Ishikawa (cell line): ENCODE measurements at regions not wholly inside any gene's neighbourhood (a gene's known extent, or its start where the extent isn't known, plus 50 kb on each side); places are given as distances from the start of the nearest gene placed in this dataset.

Source experiments
- CEBPB ChIP-seq: IDR thresholded peaks from 2 replicates; pipeline ENCODE4 v1.6.1; 2012
- CREB1 ChIP-seq: IDR thresholded peaks from 2 replicates; pipeline ENCODE4 v1.6.1; 2012; ENCODE audit warnings: low read depth
- EGR1 ChIP-seq: IDR thresholded peaks from 2 replicates; pipeline ENCODE4 v1.6.1; 2012
- EP300 ChIP-seq: IDR thresholded peaks from 2 replicates; pipeline ENCODE4 v1.6.1; 2012; ENCODE audit warnings: borderline replicate concordance
- FOXM1 ChIP-seq: IDR thresholded peaks from 2 replicates; pipeline ENCODE4 v1.6.1; 2012; ENCODE audit warnings: low read depth, borderline replicate concordance
- NFIC ChIP-seq: IDR thresholded peaks from 2 replicates; pipeline ENCODE4 v1.6.1; 2012
- RAD21 ChIP-seq: IDR thresholded peaks from 2 replicates; pipeline ENCODE4 v1.6.1; 2012; ENCODE audit warnings: low read depth
- REST ChIP-seq: IDR thresholded peaks from 2 replicates; pipeline ENCODE4 v1.6.1; 2012; ENCODE audit warnings: low read depth, mild to moderate bottlenecking
- TAF1 ChIP-seq: IDR thresholded peaks from 2 replicates; pipeline ENCODE4 v1.6.1; 2012; ENCODE audit warnings: low read depth, mild to moderate bottlenecking
- TCF12 ChIP-seq: IDR thresholded peaks from 2 replicates; pipeline ENCODE4 v1.6.1; 2012; ENCODE audit warnings: low read depth
- TEAD4 ChIP-seq: IDR thresholded peaks from 2 replicates; pipeline ENCODE4 v1.6.1; 2012
- YY1 ChIP-seq: IDR thresholded peaks from 2 replicates; pipeline ENCODE4 v1.6.1; 2012; ENCODE audit warnings: low read depth
- ZBTB7A ChIP-seq: IDR thresholded peaks from 2 replicates; pipeline ENCODE4 v1.6.1; 2012; ENCODE audit warnings: low read depth
- TF ChIP-seq, protein P1 (sequence below): IDR thresholded peaks from 2 replicates; pipeline ENCODE4 v1.6.1; 2012
- TF ChIP-seq, protein P2 (sequence below): IDR thresholded peaks from 2 replicates; pipeline ENCODE4 v1.6.1; 2012

GRCh38 chr2:79359419-79359818 is 153.4 kb upstream of the CTNNA2 start:
- TF ChIP-seq TEAD4 (no peak), NFIC (no peak), TAF1 (no peak)
- TF ChIP-seq, protein P1, sequence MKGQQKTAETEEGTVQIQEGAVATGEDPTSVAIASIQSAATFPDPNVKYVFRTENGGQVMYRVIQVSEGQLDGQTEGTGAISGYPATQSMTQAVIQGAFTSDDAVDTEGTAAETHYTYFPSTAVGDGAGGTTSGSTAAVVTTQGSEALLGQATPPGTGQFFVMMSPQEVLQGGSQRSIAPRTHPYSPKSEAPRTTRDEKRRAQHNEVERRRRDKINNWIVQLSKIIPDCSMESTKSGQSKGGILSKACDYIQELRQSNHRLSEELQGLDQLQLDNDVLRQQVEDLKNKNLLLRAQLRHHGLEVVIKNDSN: no peak

GRCh38 chr2:79355569-79355968 is 157.3 kb upstream of the CTNNA2 start:
- TF ChIP-seq RAD21 (no peak), ZBTB7A (no peak), EGR1 (no peak), TCF12 (no peak), EP300 (no peak), FOXM1 (no peak), CEBPB (no peak), TEAD4 (no peak), CREB1 (no peak), REST (no peak), YY1 (no peak), TAF1 (no peak), NFIC (no peak)
- TF ChIP-seq, protein P2, sequence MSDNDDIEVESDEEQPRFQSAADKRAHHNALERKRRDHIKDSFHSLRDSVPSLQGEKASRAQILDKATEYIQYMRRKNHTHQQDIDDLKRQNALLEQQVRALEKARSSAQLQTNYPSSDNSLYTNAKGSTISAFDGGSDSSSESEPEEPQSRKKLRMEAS: no peak
- TF ChIP-seq, protein P1: no peak

DNA sequence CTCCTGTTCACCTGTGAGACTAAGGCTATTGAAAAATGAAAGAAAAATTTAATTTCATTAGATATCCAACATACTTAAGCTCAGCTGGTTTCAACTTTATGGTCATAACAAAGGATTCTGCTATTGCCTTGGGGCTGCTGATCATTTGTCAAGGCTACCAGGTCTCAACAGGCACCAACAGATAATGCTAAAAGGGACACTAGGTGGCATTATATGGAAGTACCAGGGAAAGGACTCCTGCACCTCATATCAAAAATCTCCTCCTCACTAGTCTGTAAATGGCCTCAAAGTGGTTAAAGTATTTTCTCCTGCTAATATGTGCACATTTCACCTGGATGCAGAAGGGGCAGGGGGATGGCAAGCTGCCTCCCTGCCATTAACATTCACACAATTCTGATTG is 167.9 kb upstream of the REG3A start:
- TF ChIP-seq RAD21 (no peak), TEAD4 (no peak), CEBPB (no peak), ZBTB7A (no peak), TAF1 (no peak), CREB1 (no peak), EP300 (no peak), FOXM1 (no peak), TCF12 (no peak), REST (no peak), YY1 (no peak), NFIC (no peak), EGR1 (no peak)
- TF ChIP-seq, protein P2: no peak
- TF ChIP-seq, protein P1: no peak

DNA sequence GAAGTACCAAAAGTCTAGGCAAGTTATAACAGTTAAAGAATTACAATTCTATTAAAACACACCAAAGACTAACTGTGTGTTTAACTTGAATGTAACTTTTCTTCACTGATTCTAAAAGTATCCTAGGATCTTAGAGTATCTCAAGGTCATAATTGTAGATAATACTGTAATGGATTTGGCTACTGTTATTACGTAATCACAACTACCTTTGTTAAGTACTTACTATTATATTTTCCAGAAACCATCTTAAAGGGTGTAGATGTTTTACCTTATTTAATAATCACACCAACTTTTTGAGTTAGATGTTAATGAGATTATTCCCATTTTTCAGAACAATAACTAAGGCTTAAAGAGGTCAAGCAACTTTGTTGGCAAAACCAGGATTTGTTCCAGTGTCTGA is 161.3 kb upstream of the REG3A start:
- TF ChIP-seq NFIC (no peak), TAF1 (no peak), ZBTB7A (no peak), TCF12 (no peak), RAD21 (no peak), FOXM1 (no peak), EP300 (no peak), TEAD4 (no peak)
- TF ChIP-seq, protein P1: no peak
- TF ChIP-seq, protein P2: no peak

DNA sequence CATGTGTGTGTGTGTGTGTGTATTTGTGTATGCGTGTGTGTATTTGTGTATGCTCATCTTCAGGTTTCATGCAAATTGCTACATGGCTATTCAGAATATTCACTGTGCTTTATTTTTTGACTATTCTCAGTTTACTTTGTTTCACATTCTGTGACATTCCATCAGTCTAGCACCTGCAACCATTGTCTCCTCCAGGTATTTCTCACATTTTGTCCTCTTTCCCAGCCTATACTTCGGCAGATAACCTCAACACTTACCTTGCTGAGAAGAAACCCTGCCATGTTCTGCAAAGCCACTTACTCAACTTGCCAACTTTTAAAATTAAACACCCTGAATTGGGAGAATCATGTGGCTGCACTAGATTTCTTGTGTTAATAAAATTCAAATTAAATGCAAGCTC is 135.4 kb upstream of the REG3A start:
- no peak for TF ChIP-seq TEAD4
- TF ChIP-seq, protein P2: no peak
